Sigmoid colon (tissue), 4 donors: ENCODE measurements at regions not wholly inside any gene's neighbourhood (a gene's known extent, or its start where the extent isn't known, plus 50 kb on each side); places are given as distances from the start of the nearest gene placed in this dataset.

Experiments used
- CTCF ChIP-seq, 4 experiments: fragments of 450-650 bp in 3 of 4; fragments of 200-600 bp in 1 of 4; IDR thresholded peaks; one replicate each; pipeline ENCODE4 v1.5.1; 2016 to 2019; ENCODE audit warnings: antibody characterized with exemption in 4 of 4, mild to moderate bottlenecking in 3 of 4, moderate library complexity in 2 of 4
- EP300 ChIP-seq, 4 donors: sonication (generic); formaldehyde crosslinking; IDR thresholded peaks; one replicate each; pipeline ENCODE4 v1.6.1; 2017; ENCODE audit warnings: antibody characterized with exemption in 4 of 4
- POLR2A ChIP-seq, 2 donors: fragments of 450-650 bp; IDR thresholded peaks; one replicate each; pipeline ENCODE4 v1.6.1; 2016; ENCODE audit warnings: antibody characterized with exemption in 2 of 2, mild to moderate bottlenecking in 2 of 2, moderate library complexity in 2 of 2

DNA sequence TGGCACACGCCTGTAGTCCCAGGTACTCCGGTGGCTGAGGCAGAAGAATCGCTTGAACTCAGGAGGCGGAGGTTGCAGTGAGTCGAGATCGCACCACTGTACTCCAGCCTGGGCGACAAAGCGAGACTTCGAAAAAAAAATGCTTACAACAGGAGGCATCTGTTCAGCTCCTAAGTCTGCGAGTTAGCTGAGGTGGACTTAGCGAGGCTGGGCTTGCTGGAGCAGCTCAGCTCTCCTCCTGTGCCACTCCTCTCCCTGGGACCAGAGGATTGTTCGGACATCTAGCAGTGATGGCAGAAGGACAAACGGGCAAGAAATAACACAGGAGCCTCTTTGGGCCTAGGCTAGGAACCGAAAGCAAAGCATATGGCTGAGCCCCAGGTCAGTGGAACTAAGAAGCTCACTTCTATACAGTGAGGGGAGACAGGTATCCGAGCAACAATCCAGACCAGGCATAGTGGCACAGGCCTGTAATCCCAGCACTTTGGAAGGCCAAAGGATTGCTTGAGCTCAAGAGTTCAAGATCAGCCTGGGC is 260.1 kb downstream of the GLI2 start:
- TF ChIP-seq CTCF (IDR thresholded peaks at IDR 0.05): no peak
- no peak for TF ChIP-seq POLR2A (IDR thresholded peaks at IDR 0.05)
- no peak for TF ChIP-seq EP300 (IDR thresholded peaks at IDR 0.05)
